ENCODE measurements at regions not wholly inside any gene's neighbourhood (a gene's known extent, or its start where the extent isn't known, plus 50 kb on each side); places are given as distances from the start of the nearest gene placed in this dataset.
A peak's percentile ranks its signal among the peaks of the same experiment; 100 is the strongest.
"Not testable (repeated sequence)": the region's sequence is repeated elsewhere in the genome, so short reads cannot be mapped to it uniquely, and the experiment has no call there.

GRCh38 chr4:117700111-117700892 is 334.0 kb upstream of the NDST3 start:
- DNase-seq: peak; percentile 9

- no peak for DNase-seq
Observed at GRCh38 chr4:117702353-117702752, 331.9 kb upstream of the NDST3 start.

DNA sequence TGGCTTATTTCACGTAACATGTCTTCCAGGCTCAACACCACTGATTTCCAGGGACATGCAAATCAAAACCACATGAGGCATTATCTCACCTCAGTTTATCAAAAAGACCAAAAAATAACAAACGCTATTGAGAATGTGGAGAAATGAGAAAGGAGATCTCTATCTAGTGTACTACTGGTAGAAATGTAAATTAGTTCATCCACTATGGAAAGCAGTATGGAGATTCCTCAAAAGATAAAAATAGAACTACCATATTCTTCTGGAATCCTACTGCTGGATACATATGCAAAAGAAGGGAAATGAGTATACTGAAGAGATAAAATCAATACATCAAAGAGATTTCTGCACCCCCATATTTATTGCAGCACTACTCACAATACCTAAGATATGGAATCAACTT is 329.6 kb upstream of the NDST3 start:
- no peak for DNase-seq

- DNase-seq: no peak
Observed at GRCh38 chr4:117740736-117741135, 293.6 kb upstream of the NDST3 start.

DNA sequence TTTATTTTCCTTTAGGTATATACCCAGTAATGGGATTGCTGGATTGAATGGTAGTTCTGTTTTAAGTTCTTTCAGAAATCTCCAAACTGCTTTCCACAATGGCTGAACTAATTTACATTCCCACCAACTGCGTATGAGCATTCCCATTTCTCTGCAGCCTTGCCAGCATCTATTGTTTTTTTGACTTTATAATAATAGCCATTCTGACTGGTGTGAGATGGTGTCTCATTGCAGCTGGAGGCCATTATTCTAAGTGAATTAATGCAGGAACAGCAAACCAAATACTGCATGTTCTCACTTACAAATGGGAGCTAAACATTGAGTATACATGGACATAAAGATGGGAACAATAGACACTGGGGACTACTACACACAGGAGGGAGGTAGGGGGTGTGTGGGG is 288.9 kb upstream of the NDST3 start:
- DNase-seq: not testable (repeated sequence)

DNA sequence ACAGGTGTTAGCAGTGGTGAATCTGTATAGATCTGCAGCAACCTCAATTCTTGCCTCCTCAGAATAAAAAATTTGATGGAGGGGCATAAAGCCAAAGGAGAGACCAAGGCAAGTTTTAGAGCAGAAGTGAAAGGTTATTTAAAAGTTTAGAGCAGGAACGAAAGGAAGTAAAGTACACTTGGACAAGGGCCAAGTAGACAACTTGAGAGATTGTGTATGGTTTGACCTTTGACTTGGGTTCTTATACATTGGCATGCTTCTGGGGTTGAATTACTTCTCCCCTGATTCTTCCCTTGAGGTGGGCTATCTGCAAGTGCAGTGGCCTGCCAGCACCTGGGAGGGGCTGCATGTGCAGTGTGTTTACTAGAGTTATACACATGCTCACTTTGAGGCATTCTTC is 278.8 kb upstream of the NDST3 start:
- no peak for DNase-seq

GRCh38 chr4:117768610-117769009 is 265.7 kb upstream of the NDST3 start:
- no peak for DNase-seq

DNA sequence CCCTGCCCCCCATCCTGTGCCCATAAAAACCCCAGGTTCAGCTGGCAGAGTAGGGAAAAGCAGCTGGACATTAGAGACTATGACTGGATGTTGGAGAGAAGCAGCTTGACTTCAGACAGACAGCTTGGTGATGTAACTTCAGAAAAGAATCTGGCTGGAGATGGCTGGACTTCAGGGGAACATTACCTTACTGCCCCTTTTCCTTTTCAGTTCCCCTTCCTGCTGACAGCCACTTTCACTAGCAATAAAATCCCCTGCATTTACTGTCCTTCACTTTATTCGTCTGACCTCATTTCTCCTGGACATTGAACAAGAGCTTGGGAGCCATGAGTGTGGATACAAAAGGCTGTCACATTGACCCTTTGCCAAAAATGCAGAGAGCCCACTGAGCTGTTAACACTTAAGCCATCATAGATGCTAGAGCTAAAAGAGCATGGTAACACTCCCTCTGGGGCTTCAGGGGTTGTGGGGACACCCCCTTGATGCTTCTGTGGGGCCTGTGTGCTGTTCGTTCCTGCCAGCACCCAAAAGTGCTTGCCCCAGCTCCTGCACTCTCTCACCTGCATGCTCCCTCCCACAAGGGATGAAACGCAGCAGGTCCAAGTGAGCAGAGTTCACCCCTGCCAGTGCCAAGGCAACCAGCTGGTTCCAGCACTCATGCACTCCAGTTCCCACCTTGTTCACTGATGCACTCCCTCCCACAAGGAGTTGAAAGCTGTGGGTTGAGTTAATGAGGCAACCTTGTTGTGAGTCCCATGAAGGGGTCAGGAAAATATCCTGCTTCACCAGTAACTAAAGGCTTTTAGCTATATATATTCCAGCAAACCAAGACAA is 263.8 kb upstream of the NDST3 start:
- DNase-seq: no peak

DNA sequence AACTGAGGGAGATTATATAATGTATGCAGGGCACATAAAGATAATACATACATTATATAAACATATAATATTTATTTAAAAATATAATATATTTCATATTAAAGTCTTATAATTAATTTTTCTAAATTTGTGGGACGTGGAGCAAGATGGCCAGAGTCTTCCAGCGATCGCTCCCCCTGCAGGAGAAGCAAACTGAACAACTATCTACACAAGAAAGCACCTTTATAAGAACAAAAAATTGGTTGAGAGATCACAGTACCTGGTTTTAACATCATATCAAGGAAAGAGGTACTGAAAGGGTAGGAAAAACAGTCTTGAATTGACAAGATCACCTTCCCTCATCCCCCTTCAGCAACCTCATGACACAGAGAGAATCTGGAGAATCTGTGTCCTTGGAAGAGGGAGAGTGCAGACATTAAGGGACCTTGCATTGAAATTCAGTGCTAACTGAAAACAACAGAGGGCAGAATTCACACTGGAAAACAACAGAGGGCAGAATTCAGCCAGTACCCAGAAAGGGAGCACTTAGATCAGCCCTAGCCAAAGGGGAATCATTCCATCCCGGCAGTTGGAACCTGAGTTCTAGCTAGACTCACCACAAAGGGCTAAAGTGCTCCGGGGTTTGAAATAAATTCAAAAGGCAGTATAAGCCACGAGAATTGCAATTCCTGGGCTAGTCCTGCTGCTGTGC is 262.5 kb upstream of the NDST3 start:
- no peak for DNase-seq

DNA sequence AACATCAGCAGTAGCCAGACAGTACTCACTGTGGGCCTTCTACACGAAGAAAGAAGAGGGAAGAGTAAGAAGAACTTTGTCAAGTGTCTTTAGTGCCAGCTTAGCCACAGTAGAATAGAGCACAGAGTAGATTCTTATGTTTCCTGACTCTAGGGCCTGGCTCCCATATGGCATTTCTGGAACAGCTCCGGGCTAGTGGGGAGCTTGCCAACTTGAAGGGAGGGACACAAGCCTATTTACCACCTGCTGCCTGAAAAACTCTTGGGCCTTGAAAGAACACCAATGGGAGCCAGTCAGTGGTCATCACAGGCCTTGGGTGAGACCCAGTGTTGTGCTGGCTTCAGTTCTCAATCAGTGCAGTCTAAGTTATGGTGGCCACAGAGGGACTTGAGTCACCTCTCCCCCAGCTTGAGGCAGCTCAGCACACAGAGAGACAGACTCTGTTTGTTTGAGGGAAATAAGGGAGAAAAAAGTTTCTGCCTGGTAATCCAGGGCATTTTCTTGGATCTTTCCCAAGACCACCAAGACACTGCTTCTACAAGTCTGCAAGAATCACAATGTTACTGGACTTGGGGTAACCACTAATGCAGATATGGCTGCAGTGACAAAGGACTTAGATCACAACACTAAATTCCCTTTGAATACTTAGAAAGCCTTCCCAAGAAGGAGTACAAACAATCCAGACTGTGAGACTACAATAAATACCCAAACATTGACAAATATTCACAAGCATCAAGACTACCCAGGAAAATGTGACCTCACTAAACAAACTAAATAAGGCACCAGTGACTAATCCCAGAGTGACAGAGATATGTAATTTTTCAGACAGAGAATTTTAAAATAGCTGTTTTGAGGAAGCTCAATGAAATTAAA is 261.0 kb upstream of the NDST3 start:
- DNase-seq: no peak

DNA sequence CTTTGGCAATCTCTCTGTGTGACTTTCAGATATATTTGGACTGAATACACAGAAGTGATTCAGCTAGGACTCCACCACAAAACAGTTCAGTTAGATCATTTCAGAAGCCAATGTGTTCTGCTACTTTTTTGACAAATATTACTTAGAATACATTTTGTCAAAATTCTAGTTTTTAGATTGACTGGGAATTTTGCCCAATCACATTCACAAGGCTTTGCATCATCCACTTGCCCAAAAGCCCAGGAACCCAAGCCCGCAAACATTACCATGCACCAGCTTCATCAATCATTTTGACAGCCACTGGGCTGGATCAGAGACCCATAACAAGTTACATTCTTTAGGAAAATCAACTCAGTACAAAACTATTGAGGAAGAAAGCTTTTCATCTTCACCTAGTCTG is 256.6 kb upstream of the NDST3 start:
- DNase-seq: no peak

DNA sequence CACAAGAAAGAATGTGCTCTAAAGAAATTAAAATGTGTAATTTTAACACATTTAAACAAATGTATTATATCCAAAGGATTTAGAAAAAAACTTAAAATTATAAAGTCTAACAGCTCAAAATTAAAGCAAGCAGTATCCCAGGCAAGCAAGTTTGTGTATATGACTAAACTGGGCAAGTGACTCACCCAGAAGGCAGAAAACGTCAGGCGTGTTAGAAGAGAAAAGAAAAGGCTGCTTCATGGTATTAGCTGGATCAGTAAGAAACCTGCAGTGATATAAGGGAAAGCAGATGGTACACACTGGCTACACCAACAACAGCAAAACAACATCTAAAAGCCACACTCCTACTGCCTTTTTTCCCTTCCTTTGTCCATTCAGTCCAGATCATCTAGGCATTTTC is 250.6 kb upstream of the NDST3 start:
- no peak for DNase-seq

- no peak for DNase-seq
Observed at GRCh38 chr4:117784266-117784665, 250.0 kb upstream of the NDST3 start.

DNA sequence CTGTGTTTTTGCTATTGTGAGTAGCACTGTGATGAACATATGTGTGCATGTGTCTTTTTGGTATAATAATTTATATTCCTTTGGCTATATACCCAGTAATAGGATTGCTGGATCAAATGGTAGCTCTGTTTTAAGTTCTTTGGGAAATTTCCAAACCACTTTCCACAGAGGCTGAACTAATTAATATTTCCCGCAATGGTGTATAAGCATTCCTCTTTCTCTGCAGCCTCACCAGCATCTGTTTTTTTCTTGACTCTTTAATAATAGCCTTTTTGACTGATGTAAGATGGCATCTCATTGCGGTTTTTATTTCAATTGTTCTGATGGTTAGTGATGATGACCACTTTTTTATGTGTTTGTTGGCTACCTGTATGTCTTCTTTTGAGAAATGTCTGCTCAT is 247.7 kb upstream of the NDST3 start:
- no peak for DNase-seq

GRCh38 chr4:117793845-117794480 is 240.3 kb upstream of the NDST3 start:
- no peak for DNase-seq

DNA sequence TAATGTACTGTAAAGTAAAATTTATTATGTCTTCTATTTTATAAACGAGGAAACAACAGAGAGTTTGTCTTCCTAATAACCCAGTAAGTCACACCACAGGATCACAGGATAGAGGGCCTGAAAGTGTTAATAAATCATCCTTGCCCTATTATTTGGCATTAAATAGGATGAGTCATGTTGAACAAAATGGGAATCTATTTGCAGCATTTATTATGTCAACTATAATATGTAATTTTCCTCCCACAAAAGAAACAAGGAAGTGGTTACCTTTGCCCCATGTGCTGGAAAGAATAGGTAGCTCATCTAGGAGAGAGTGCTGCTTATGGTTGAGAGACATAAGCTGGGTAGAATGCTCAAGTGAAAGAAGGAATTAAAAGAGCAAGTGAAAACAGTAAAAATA is 237.6 kb upstream of the NDST3 start:
- no peak for DNase-seq

DNA sequence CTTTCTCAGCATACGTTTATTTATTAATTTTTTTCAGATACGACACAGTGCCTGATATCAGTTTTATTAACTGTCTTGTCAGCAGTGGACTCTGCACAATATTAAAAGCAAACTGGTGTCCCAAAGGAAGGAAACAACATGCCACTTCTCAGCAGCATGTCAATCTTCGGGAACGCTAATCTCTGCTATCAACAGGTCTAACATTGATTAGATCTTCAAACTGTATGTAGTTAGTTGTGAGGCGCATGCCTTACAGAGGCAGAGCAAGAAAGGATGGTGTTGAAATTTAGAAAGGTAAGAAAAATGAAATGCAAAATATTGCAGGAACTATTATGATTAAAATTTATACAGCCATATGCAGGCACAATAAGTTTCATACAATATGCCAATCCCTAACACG is 233.7 kb upstream of the NDST3 start:
- no peak for DNase-seq

GRCh38 chr4:117801756-117802155 is 232.5 kb upstream of the NDST3 start:
- no peak for DNase-seq

- DNase-seq: no peak
Observed at GRCh38 chr4:117811731-117812130, 222.6 kb upstream of the NDST3 start.

- DNase-seq: no peak
Observed at GRCh38 chr4:117814277-117815246, 219.7 kb upstream of the NDST3 start.

DNA sequence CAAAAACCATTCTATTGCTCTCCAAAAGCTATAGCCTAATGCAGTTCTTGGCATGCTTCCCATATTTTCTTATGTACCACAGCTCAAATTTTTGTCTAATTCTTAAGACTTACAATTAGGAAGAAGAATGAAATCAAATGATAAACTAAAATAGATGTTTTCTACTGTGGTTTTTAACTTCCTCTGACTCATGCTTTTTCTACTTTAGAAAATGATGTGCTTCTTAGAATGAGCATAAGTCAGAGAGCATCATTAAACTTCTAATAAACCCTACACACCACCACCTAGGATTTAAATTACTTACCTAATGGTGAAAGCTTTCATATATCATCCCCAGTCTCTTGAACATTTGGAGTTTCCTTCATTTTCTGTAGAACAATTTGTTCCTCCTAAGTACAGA is 217.0 kb upstream of the NDST3 start:
- no peak for DNase-seq
